GM23338 (cell line): ENCODE measurements at regions not wholly inside any gene's neighbourhood (a gene's known extent, or its start where the extent isn't known, plus 50 kb on each side); places are given as distances from the start of the nearest gene placed in this dataset.

Experiments
- ATAC-seq: fragments of 200-7000 bp; cut with Tn5 transposase; 3 replicates; pipeline ENCODE4 v1.9.1; 2020
- DNase-seq: peaks from one replicate; pipeline ENCODE4 v3.0.0-alpha.2; 2015; ENCODE audit warnings: low spot score
- H2AFZ ChIP-seq: fragments of 200-600 bp; sonication (generic); 2 replicates; pipeline ENCODE4 v1.8.0; 2016; ENCODE audit warnings: antibody characterized with exemption, mild to moderate bottlenecking, moderate library complexity
- H3F3A ChIP-seq: fragments of 200-600 bp; sonication (generic); replicated peaks from 2 replicates; pipeline ENCODE4 v1.8.0; 2017; ENCODE audit warnings: antibody characterized with exemption, mixed run types, low read depth
- H3K27ac ChIP-seq: fragments of 200-600 bp; sonication (generic); 2 replicates; pipeline ENCODE4 v1.6.1; 2016; ENCODE audit warnings: low read depth
- H3K27me3 ChIP-seq: fragments of 200-600 bp; sonication (generic); 2 replicates; pipeline ENCODE4 v1.8.0; 2016; ENCODE audit warnings: mild to moderate bottlenecking, mixed run types, moderate library complexity; ENCODE audit not compliant: insufficient read depth
- H3K36me3 ChIP-seq: fragments of 200-600 bp; sonication (generic); 2 replicates; pipeline ENCODE4 v1.8.0; 2016; ENCODE audit warnings: mild to moderate bottlenecking; ENCODE audit not compliant: insufficient read depth
- H3K4me1 ChIP-seq: fragments of 200-600 bp; sonication (generic); 2 replicates; pipeline ENCODE4 v1.8.0; 2016; ENCODE audit warnings: mild to moderate bottlenecking, moderate library complexity; ENCODE audit not compliant: insufficient read depth
- H3K4me2 ChIP-seq: fragments of 200-600 bp; sonication (generic); 2 replicates; pipeline ENCODE4 v1.7.1; 2017; ENCODE audit warnings: mixed run types
- H3K4me3 ChIP-seq: fragments of 200-600 bp; sonication (generic); 2 replicates; pipeline ENCODE4 v1.6.1; 2016; ENCODE audit warnings: mixed run types
- H3K79me2 ChIP-seq: fragments of 200-600 bp; sonication (generic); replicated peaks from 2 replicates; pipeline ENCODE4 v1.8.0; 2017; ENCODE audit warnings: mild to moderate bottlenecking; ENCODE audit not compliant: insufficient read depth
- H3K9me2 ChIP-seq: fragments of 200-600 bp; sonication (generic); 2 replicates; pipeline ENCODE4 v1.8.0; 2017; ENCODE audit not compliant: insufficient read depth
- H4K20me1 ChIP-seq: fragments of 200-600 bp; sonication (generic); replicated peaks from 2 replicates; pipeline ENCODE4 v1.8.0; 2017; ENCODE audit warnings: mild to moderate bottlenecking; ENCODE audit not compliant: insufficient read depth
- H3K27ac Mint-ChIP-seq: 2 replicates; pipeline ENCODE4 v1.8.0; 2020; ENCODE audit warnings: inconsistent platforms, mild to moderate bottlenecking, moderate library complexity, mixed read lengths
- H3K27me3 Mint-ChIP-seq: 3 replicates; pipeline ENCODE4 v1.8.0; 2022; ENCODE audit warnings: low read depth, mild to moderate bottlenecking, moderate library complexity, mixed read lengths, inconsistent platforms; ENCODE audit not compliant: insufficient read depth, poor library complexity
- H3K36me3 Mint-ChIP-seq: 3 replicates; pipeline ENCODE4 v1.8.0; 2021; ENCODE audit warnings: low read depth, mild to moderate bottlenecking, inconsistent platforms, moderate library complexity, mixed read lengths
- H3K4me1 Mint-ChIP-seq: 3 replicates; pipeline ENCODE4 v1.8.0; 2020; ENCODE audit warnings: mild to moderate bottlenecking, inconsistent platforms, mixed read lengths
- H3K4me3 Mint-ChIP-seq: 3 replicates; pipeline ENCODE4 v1.8.0; 2021; ENCODE audit warnings: moderate library complexity, mild to moderate bottlenecking, inconsistent platforms, mixed read lengths
- H3K9me3 Mint-ChIP-seq: 3 replicates; pipeline ENCODE4 v1.8.0; 2020; ENCODE audit warnings: moderate library complexity, mild to moderate bottlenecking, inconsistent platforms, mixed read lengths
- CREB1 ChIP-seq: fragments of 250-450 bp; sonication (Bioruptor Pico); IDR thresholded peaks from 2 replicates; pipeline ENCODE4 v1.5.0; 2020; ENCODE audit warnings: low read depth, mild to moderate bottlenecking, moderate library complexity
- CTCF ChIP-seq, 2 experiments: fragments of 200-600 bp in 1 of 2; sonication (generic) in 1 of 2; conservative IDR thresholded peaks; 2 replicates each; pipeline versions ENCODE4 v1.5.1 to v1.6.1; 2016 to 2017; ENCODE audit warnings: antibody characterized with exemption in 2 of 2, low read depth in 2 of 2, mild to moderate bottlenecking in 2 of 2, moderate library complexity in 1 of 2
- ETS1 ChIP-seq: IDR thresholded peaks from 2 replicates; pipeline ENCODE4 v1.6.1; 2016; ENCODE audit warnings: antibody characterized with exemption
- EZH2 ChIP-seq: fragments of 200-600 bp; sonication (generic); IDR thresholded peaks from one replicate; pipeline ENCODE4 v1.8.0; 2017; ENCODE audit warnings: antibody characterized with exemption, mild to moderate bottlenecking, low read depth; ENCODE audit not compliant: unreplicated experiment
- EZH2phosphoT487 ChIP-seq: fragments of 200-600 bp; sonication (generic); IDR thresholded peaks from one replicate; pipeline ENCODE4 v1.8.1; 2018; ENCODE audit warnings: antibody characterized with exemption; ENCODE audit not compliant: unreplicated experiment
- JUNB ChIP-seq: IDR thresholded peaks from one replicate; pipeline ENCODE4 v1.6.1; 2016; ENCODE audit warnings: antibody characterized with exemption; ENCODE audit not compliant: unreplicated experiment
- NANOG ChIP-seq: IDR thresholded peaks from 2 replicates; pipeline ENCODE4 v1.6.1; 2016; ENCODE audit warnings: antibody characterized with exemption, borderline replicate concordance
- POLR2AphosphoS5 ChIP-seq: IDR thresholded peaks from 2 replicates; pipeline ENCODE4 v1.6.1; 2016; ENCODE audit warnings: antibody characterized with exemption, low read depth
- REST ChIP-seq: IDR thresholded peaks from one replicate; pipeline ENCODE4 v1.6.1; 2018; ENCODE audit warnings: antibody characterized with exemption; ENCODE audit not compliant: unreplicated experiment
- STAT1 ChIP-seq: IDR thresholded peaks from one replicate; pipeline ENCODE4 v1.6.1; 2016; ENCODE audit warnings: antibody characterized with exemption; ENCODE audit not compliant: unreplicated experiment
- ZNF114 ChIP-seq: fragments of 250-450 bp; sonication (Bioruptor Pico); IDR thresholded peaks from 2 replicates; pipeline ENCODE4 v1.5.0; 2020; ENCODE audit warnings: mild to moderate bottlenecking, moderate library complexity
- ZNF331 ChIP-seq: fragments of 250-450 bp; sonication (Bioruptor Pico); IDR thresholded peaks from 2 replicates; pipeline ENCODE4 v1.5.0; 2020; ENCODE audit warnings: low read depth, mild to moderate bottlenecking, moderate library complexity
- ZNF462 ChIP-seq: fragments of 250-450 bp; sonication (Bioruptor Pico); IDR thresholded peaks from 2 replicates; pipeline ENCODE4 v1.5.0; 2020; ENCODE audit warnings: mild to moderate bottlenecking, moderate library complexity

GRCh38 chrX:114390251-114390796, 193.6 kb upstream of the HTR2C start:
- TF ChIP-seq REST (no peak), POLR2AphosphoS5 (no peak), CREB1 (no peak), ETS1 (no peak), EZH2 (no peak), CTCF (conservative IDR thresholded peaks at IDR 0.05; ENCODE audit: low read depth in 2 of 2) (no peak), NANOG (no peak), ZNF331 (CRISPR knock-in tag) (no peak), EZH2phosphoT487 (no peak), ZNF114 (CRISPR knock-in tag) (no peak), STAT1 (no peak), JUNB (no peak), ZNF462 (no peak)
- Histone ChIP-seq H2AFZ (no peak overlapping the region), H3K4me1 (no peaks in the 10 kb centered on the region), H4K20me1 (no peaks in the 10 kb centered on the region), H3K36me3 (no peaks in the 10 kb centered on the region), H3K4me2 (no peak overlapping the region), H3F3A (no peaks in the 10 kb centered on the region), H3K27me3 (no peaks in the 10 kb centered on the region), H3K4me3 (no peak overlapping the region), H3K27ac (no peak overlapping the region), H3K79me2 (no peaks in the 10 kb centered on the region), H3K9me2 (no peaks in the 10 kb centered on the region)
- Mint-ChIP-seq H3K27me3 (no peaks in the 10 kb centered on the region), H3K4me1 (no peaks in the 10 kb centered on the region), H3K27ac (no peak overlapping the region), H3K4me3 (no peak overlapping the region), H3K36me3 (peaks cover 5% of the 10 kb centered on the region; the same call in 2 of the 3 replicates), H3K9me3 (no peaks in the 10 kb centered on the region)
- ATAC-seq (no peak), DNase-seq (no peak)
